Keratinocyte (primary cell): ENCODE measurements at regions not wholly inside any gene's neighbourhood (a gene's known extent, or its start where the extent isn't known, plus 50 kb on each side); places are given as distances from the start of the nearest gene placed in this dataset.

Experiments used
- DNase-seq: peaks from one replicate; pipeline ENCODE4 v3.0.0-alpha.2; 2011; ENCODE audit warnings: low read depth, missing footprints, low spot score
- FAIRE-seq: peaks from 2 replicates; lab custom pipeline; 2011; peaks lifted over from hg19 to GRCh38; lab: Jason Lieb, UNC
- H2AFZ ChIP-seq: 2 replicates; pipeline ENCODE4 v1.6.0; 2012; ENCODE audit warnings: low read length, control low read depth, inconsistent platforms; ENCODE audit not compliant: control insufficient read depth
- H3K27ac ChIP-seq: 2 replicates; pipeline ENCODE4 v1.5.1; 2011; ENCODE audit warnings: low read length; ENCODE audit not compliant: control insufficient read depth, insufficient read depth
- H3K27me3 ChIP-seq: 3 replicates; pipeline ENCODE4 v1.6.0; 2011; ENCODE audit warnings: low read length; ENCODE audit not compliant: control insufficient read depth, insufficient read depth; ENCODE audit errors: extremely low read depth
- H3K36me3 ChIP-seq, 2 experiments: 2 replicates in 1 of 2; 3 replicates in 1 of 2; pipeline ENCODE4 v1.5.1; 2011; ENCODE audit warnings: low read length in 2 of 2, mild to moderate bottlenecking in 1 of 2; ENCODE audit not compliant: control insufficient read depth in 2 of 2, insufficient read depth in 2 of 2; ENCODE audit errors: extremely low read depth in 1 of 2
- H3K4me1 ChIP-seq: 3 replicates; pipeline ENCODE4 v1.5.1; 2011; ENCODE audit warnings: low read length; ENCODE audit not compliant: control insufficient read depth, insufficient read depth; ENCODE audit errors: extremely low read depth
- H3K4me2 ChIP-seq: 3 replicates; pipeline ENCODE4 v1.6.0; 2011; ENCODE audit warnings: low read depth, low read length; ENCODE audit not compliant: control insufficient read depth, insufficient read depth; ENCODE audit errors: extremely low read depth
- H3K4me3 ChIP-seq, 3 experiments: fragments of 200-600 bp in 1 of 3; sonication (generic) in 1 of 3; 2 replicates in 2 of 3; 3 replicates in 1 of 3; pipeline ENCODE4 v1.5.1; 2011 to 2016; ENCODE audit warnings: low read length in 3 of 3, mild to moderate bottlenecking in 3 of 3, control low read depth in 2 of 3, inconsistent platforms in 1 of 3, low read depth in 1 of 3, mixed read lengths in 1 of 3, mixed run types in 1 of 3, moderate library complexity in 1 of 3; ENCODE audit not compliant: control insufficient read depth in 2 of 3, insufficient read depth in 2 of 3; ENCODE audit errors: extremely low read depth in 1 of 3
- H3K79me2 ChIP-seq: 2 replicates; pipeline ENCODE4 v1.6.0; 2012; ENCODE audit warnings: low read length; ENCODE audit not compliant: control insufficient read depth, insufficient read depth
- H3K9ac ChIP-seq: 3 replicates; pipeline ENCODE4 v1.6.0; 2011; ENCODE audit warnings: low read length; ENCODE audit not compliant: control insufficient read depth, insufficient read depth; ENCODE audit errors: extremely low read depth
- H3K9me1 ChIP-seq: 3 replicates; pipeline ENCODE4 v1.6.0; 2011; ENCODE audit warnings: low read length; ENCODE audit not compliant: control insufficient read depth, insufficient read depth; ENCODE audit errors: extremely low read depth
- H3K9me3 ChIP-seq: 2 replicates; pipeline ENCODE4 v1.5.1; 2012; ENCODE audit warnings: low read depth, low read length; ENCODE audit not compliant: control insufficient read depth
- H4K20me1 ChIP-seq: 3 replicates; pipeline ENCODE4 v1.6.0; 2011; ENCODE audit warnings: low read length; ENCODE audit not compliant: control insufficient read depth, insufficient read depth; ENCODE audit errors: extremely low read depth
- CTCF ChIP-seq, 3 experiments: IDR thresholded peaks in 1 of 3; conservative IDR thresholded peaks in 1 of 3; optimal IDR thresholded peaks in 1 of 3; 2 replicates in 2 of 3; 3 replicates in 1 of 3; pipeline versions ENCODE3 to v1.5.1; 2011; ENCODE audit warnings: low read length in 3 of 3, mild to moderate bottlenecking in 3 of 3, moderate library complexity in 2 of 3, control low read depth in 1 of 3, inconsistent platforms in 1 of 3; ENCODE audit not compliant: insufficient read depth in 2 of 3; ENCODE audit errors: extremely low read depth in 1 of 3
- EZH2 ChIP-seq: IDR thresholded peaks from one replicate; pipeline ENCODE4 v1.6.1; 2012; ENCODE audit warnings: inconsistent platforms, mild to moderate bottlenecking, low read length, moderate library complexity
- dilution Hi-C: fragments of 300-500 bp; cut with MboI; formaldehyde crosslinking; loops from one replicate; pipeline ENCODE4 v1.7.0; 2020; ENCODE audit warnings: low sequenced_read_pairs; ENCODE audit not compliant: extremely low pct_ligation_motif_present

- no peak for FAIRE-seq
- Histone ChIP-seq H3K4me1 (peaks cover 4% of the 10 kb centered on the region), H3K27me3 (no peaks in the 10 kb centered on the region), H3K9ac (no peak overlapping the region), H2AFZ (no peak overlapping the region), H3K36me3 (no peaks in the 10 kb centered on the region), H3K9me1 (no peaks in the 10 kb centered on the region), H4K20me1 (no peaks in the 10 kb centered on the region), H3K27ac (no peak overlapping the region), H3K4me3 (no peak overlapping the region), H3K9me3 (no peaks in the 10 kb centered on the region), H3K79me2 (no peaks in the 10 kb centered on the region), H3K4me2 (no peak overlapping the region)
- dilution Hi-C loops = no loop called here
- TF ChIP-seq EZH2 (no peak), CTCF (optimal IDR thresholded peaks at IDR 0.05 in 1 of 3, IDR thresholded peaks at IDR 0.05 in 1 of 3, conservative IDR thresholded peaks at IDR 0.05 in 1 of 3; ENCODE audit: extremely low read depth in 1 of 3, insufficient read depth in 2 of 3, low read length in 3 of 3) (no peak)
- no peak for DNase-seq
Observed at GRCh38 chr2:7819316-7819715, 862.5 kb upstream of the ID2 start.

GRCh38 chr2:7819850-7820249 lies 862.0 kb upstream of the ID2 start:
- Histone ChIP-seq H3K4me1 (peaks cover 4% of the 10 kb centered on the region), H3K4me2 (no peak overlapping the region), H3K79me2 (no peaks in the 10 kb centered on the region), H2AFZ (peak overlapping the region; percentile 31), H3K36me3 (no peaks in the 10 kb centered on the region), H4K20me1 (no peaks in the 10 kb centered on the region), H3K27ac (no peak overlapping the region), H3K27me3 (no peaks in the 10 kb centered on the region), H3K4me3 (no peak overlapping the region), H3K9me3 (no peaks in the 10 kb centered on the region), H3K9me1 (no peaks in the 10 kb centered on the region), H3K9ac (no peak overlapping the region)
- dilution Hi-C loops = no loop called here
- TF ChIP-seq CTCF (optimal IDR thresholded peaks at IDR 0.05 in 1 of 3, IDR thresholded peaks at IDR 0.05 in 1 of 3, conservative IDR thresholded peaks at IDR 0.05 in 1 of 3; ENCODE audit: extremely low read depth in 1 of 3, insufficient read depth in 2 of 3, low read length in 3 of 3) (no peak), EZH2 (no peak)
- FAIRE-seq = peak; percentile 53
- DNase-seq = no peak
